Cardiac muscle cell (in vitro differentiated cells and primary cell): ENCODE measurements at regions not wholly inside any gene's neighbourhood (a gene's known extent, or its start where the extent isn't known, plus 50 kb on each side); places are given as distances from the start of the nearest gene placed in this dataset.

ENCODE experiments used
- DNase-seq, 2 donors: peaks; one replicate each; pipeline versions ENCODE4 v3.0.0 to v3.0.0-alpha.2; 2010 to 2017; ENCODE audit warnings: low read depth in 1 of 2, low spot score in 1 of 2
- H3K27ac ChIP-seq: fragments of 200-600 bp; sonication (generic); 2 replicates; pipeline ENCODE4 v1.5.1; 2016
- H3K27me3 ChIP-seq: fragments of 200-600 bp; sonication (generic); 2 replicates; pipeline ENCODE4 v1.6.0; 2016; ENCODE audit warnings: control low read depth
- H3K36me3 ChIP-seq: fragments of 200-600 bp; sonication (generic); 2 replicates; pipeline ENCODE4 v1.5.1; 2016; ENCODE audit warnings: control low read depth
- H3K4me1 ChIP-seq: fragments of 200-600 bp; sonication (generic); 2 replicates; pipeline ENCODE4 v1.8.1; 2017; ENCODE audit warnings: low read depth, mild to moderate bottlenecking, mixed run types
- H3K4me3 ChIP-seq: fragments of 200-600 bp; sonication (generic); 2 replicates; pipeline ENCODE4 v1.5.1; 2016; ENCODE audit warnings: mild to moderate bottlenecking
- H3K9me3 ChIP-seq: fragments of 200-600 bp; sonication (generic); 2 replicates; pipeline ENCODE4 v1.5.1; 2017; ENCODE audit warnings: low read depth, mild to moderate bottlenecking, control low read depth
- CTCF ChIP-seq: IDR thresholded peaks from 2 replicates; pipeline ENCODE4 v1.5.1; 2012; ENCODE audit warnings: low read depth, mild to moderate bottlenecking, low read length

- H3K36me3 ChIP-seq = no peaks in the 10 kb centered on the region
- no peak for DNase-seq
- no peaks in the 10 kb centered on the region for H3K9me3 ChIP-seq
- H3K27me3 ChIP-seq = no peaks in the 10 kb centered on the region
- TF ChIP-seq CTCF = no peak
- H3K4me1 ChIP-seq = no peaks in the 10 kb centered on the region
- no peak overlapping the region for H3K27ac ChIP-seq
- no peak overlapping the region for H3K4me3 ChIP-seq
Measured at GRCh38 chr1:94693435-94693834, 126.7 kb upstream of the SLC44A3 start.

- no peak for DNase-seq
- no peak overlapping the region for H3K4me3 ChIP-seq
- no peaks in the 10 kb centered on the region for H3K27me3 ChIP-seq
Measured at GRCh38 chr1:94693029-94693428, 127.1 kb upstream of the SLC44A3 start.

DNA sequence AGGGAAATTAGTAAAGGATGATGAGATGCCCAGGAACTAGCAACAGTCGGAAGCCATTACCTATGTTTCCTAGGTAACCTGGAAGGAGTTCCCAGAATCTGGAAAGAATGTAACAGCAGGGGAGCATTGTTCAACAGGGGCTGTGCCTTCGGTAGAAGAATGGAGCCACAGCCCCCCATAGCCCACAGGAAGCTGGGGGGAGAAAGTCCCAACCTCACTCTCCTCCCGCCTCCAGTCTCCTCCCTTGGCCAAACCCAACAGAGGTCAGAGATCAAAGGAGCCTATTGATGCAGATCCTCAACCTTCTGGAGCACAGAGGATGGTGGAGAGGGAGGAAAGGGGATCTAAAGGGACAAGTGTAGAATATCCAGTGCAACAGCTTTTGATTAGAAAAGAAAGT lies 131.5 kb upstream of the SLC44A3 start:
- DNase-seq = no peak

More at GRCh38 chr1:94693029-94693428, 127.1 kb upstream of the SLC44A3 start:
- Histone ChIP-seq H3K36me3 (no peaks in the 10 kb centered on the region), H3K27ac (no peak overlapping the region), H3K4me1 (no peaks in the 10 kb centered on the region), H3K9me3 (no peaks in the 10 kb centered on the region)
- no peak for TF ChIP-seq CTCF

GRCh38 chr1:94686882-94687281 lies 133.3 kb upstream of the SLC44A3 start:
- H3K9me3 ChIP-seq = no peaks in the 10 kb centered on the region
- H3K4me1 ChIP-seq = no peaks in the 10 kb centered on the region
- H3K27ac ChIP-seq = no peak overlapping the region
- DNase-seq = no peak
- TF ChIP-seq CTCF = no peak
- no peak overlapping the region for H3K4me3 ChIP-seq
- H3K36me3 ChIP-seq = no peaks in the 10 kb centered on the region
- no peaks in the 10 kb centered on the region for H3K27me3 ChIP-seq

More for the DNA sequence above, 131.5 kb upstream of the SLC44A3 start:
- Histone ChIP-seq H3K4me3 (no peak overlapping the region), H3K27ac (no peak overlapping the region), H3K4me1 (no peaks in the 10 kb centered on the region), H3K27me3 (no peaks in the 10 kb centered on the region), H3K9me3 (no peaks in the 10 kb centered on the region), H3K36me3 (no peaks in the 10 kb centered on the region)
- no peak for TF ChIP-seq CTCF

DNA sequence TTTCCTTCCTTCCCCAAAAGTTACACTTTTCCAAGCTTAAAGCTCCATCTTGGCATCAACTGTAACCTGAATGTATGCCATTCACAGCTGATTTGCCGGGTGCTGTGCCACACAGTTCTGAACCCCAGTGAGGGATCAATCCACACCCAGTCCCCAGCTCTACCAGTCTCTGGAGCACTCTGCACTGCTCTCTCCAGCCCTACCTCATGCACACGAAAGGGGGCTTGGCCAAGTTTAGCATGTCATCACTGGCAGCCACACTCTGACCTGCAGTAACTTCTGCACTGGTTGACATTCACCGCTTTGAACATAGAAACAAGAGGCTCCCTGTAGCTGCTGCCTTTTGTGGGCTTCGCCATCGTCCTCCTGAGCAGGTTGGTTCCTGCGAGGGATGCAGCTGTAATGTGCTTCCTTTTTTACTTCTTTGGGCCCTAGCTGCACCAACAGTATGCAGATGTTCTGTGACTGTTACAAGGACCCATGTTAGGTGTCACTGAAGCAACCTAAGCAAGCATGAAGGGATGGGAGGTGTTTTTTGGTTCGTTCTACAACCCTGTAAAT lies 135.4 kb upstream of the SLC44A3 start:
- Histone ChIP-seq H3K4me3 (no peak overlapping the region), H3K27ac (no peak overlapping the region), H3K36me3 (no peaks in the 10 kb centered on the region), H3K9me3 (no peaks in the 10 kb centered on the region), H3K4me1 (no peaks in the 10 kb centered on the region), H3K27me3 (no peaks in the 10 kb centered on the region)
- DNase-seq = no peak
- no peak for TF ChIP-seq CTCF

- H3K4me3 ChIP-seq = no peak overlapping the region
- H3K9me3 ChIP-seq = no peaks in the 10 kb centered on the region
- no peaks in the 10 kb centered on the region for H3K27me3 ChIP-seq
- H3K4me1 ChIP-seq = no peaks in the 10 kb centered on the region
- no peak for TF ChIP-seq CTCF
- no peak for DNase-seq
- H3K36me3 ChIP-seq = no peaks in the 10 kb centered on the region
- H3K27ac ChIP-seq = no peak overlapping the region
Measured at GRCh38 chr1:94683886-94684285, 136.3 kb upstream of the SLC44A3 start.
